SK-N-MC (cell line): ENCODE measurements at regions not wholly inside any gene's neighbourhood (a gene's known extent, or its start where the extent isn't known, plus 50 kb on each side); places are given as distances from the start of the nearest gene placed in this dataset.

ENCODE experiments used
- EZH2 ChIP-seq: fragments of 200-600 bp; sonication (generic); IDR thresholded peaks from one replicate; pipeline ENCODE4 v1.6.1; 2017; ENCODE audit warnings: antibody characterized with exemption
- POLR2AphosphoS5 ChIP-seq: IDR thresholded peaks from 2 replicates; pipeline ENCODE4 v1.6.1; 2012; ENCODE audit warnings: mild to moderate bottlenecking, low read depth, low read length, borderline replicate concordance

DNA sequence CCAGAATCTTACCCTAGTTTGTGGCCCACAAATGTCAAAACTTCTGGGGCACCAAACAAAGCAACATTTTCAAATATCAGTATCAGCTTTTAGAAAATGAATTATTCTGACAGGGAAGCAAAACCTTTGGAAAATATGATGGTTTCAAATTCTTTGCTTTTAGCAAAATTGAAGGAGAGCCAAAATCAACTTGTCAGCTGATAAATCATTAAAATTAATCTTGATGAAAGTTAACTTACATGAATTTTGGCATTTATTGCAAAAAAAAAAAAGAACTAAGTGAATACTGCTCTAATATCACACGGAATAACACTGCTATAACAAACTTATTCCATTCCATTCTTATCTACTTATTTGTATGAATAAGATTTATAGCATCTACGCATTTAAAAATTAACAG is 158.1 kb upstream of the TARS1 start:
- TF ChIP-seq EZH2 (no peak), POLR2AphosphoS5 (no peak)
